HG03354 (cell line): ENCODE measurements at regions not wholly inside any gene's neighbourhood (a gene's known extent, or its start where the extent isn't known, plus 50 kb on each side); places are given as distances from the start of the nearest gene placed in this dataset.
"Not testable (repeated sequence)": the region's sequence is repeated elsewhere in the genome, so short reads cannot be mapped to it uniquely, and the experiment has no call there.

ENCODE experiments used
- ATAC-seq: cut with Tn5 transposase; IDR thresholded peaks from one replicate; pipeline ENCODE4 v1.9.1; 2021; ENCODE audit warnings: mild to moderate bottlenecking; ENCODE audit not compliant: unreplicated experiment, poor library complexity, severe bottlenecking

- not testable (repeated sequence) for ATAC-seq
Observed at GRCh38 chr4:3986412-3986811, 220.2 kb downstream of the ADRA2C start.

- not testable (repeated sequence) for ATAC-seq
Observed at GRCh38 chr4:3997386-3997785, 229.3 kb downstream of the OTOP1 start.

- ATAC-seq, result not testable (repeated sequence)
Observed at GRCh38 chr4:4004036-4004435, 222.7 kb downstream of the OTOP1 start.

GRCh38 chr4:4004702-4005101, 222.0 kb downstream of the OTOP1 start:
- ATAC-seq, result not testable (repeated sequence)

- not testable (repeated sequence) for ATAC-seq
Observed at GRCh38 chr4:4006356-4006755, 220.4 kb downstream of the OTOP1 start.

- ATAC-seq, result not testable (repeated sequence)
Observed at GRCh38 chr4:4019071-4019470, 207.7 kb downstream of the OTOP1 start.

GRCh38 chr4:4021161-4021560, 205.6 kb downstream of the OTOP1 start:
- ATAC-seq, result not testable (repeated sequence)

- ATAC-seq, result not testable (repeated sequence)
Observed at GRCh38 chr4:4026708-4027107, 200.0 kb downstream of the OTOP1 start.

GRCh38 chr4:4028752-4029151, 198.0 kb downstream of the OTOP1 start:
- not testable (repeated sequence) for ATAC-seq

GRCh38 chr4:4030509-4030908, 196.2 kb downstream of the OTOP1 start:
- ATAC-seq, result not testable (repeated sequence)

GRCh38 chr4:4031446-4032135, 195.1 kb downstream of the OTOP1 start:
- ATAC-seq, result not testable (repeated sequence)

- not testable (repeated sequence) for ATAC-seq
Observed at GRCh38 chr4:4032364-4032763, 194.4 kb downstream of the OTOP1 start.

GRCh38 chr4:4032801-4033605, 193.7 kb downstream of the OTOP1 start:
- not testable (repeated sequence) for ATAC-seq

- not testable (repeated sequence) for ATAC-seq
Observed at GRCh38 chr4:4037399-4038138, 189.2 kb downstream of the OTOP1 start.

- not testable (repeated sequence) for ATAC-seq
Observed at GRCh38 chr4:4045823-4046222, 180.9 kb downstream of the OTOP1 start.

- not testable (repeated sequence) for ATAC-seq
Observed at GRCh38 chr4:4046686-4047085, 180.0 kb downstream of the OTOP1 start.

- ATAC-seq, result not testable (repeated sequence)
Observed at GRCh38 chr4:4047202-4047601, 179.5 kb downstream of the OTOP1 start.

GRCh38 chr4:4048227-4048626, 178.5 kb downstream of the OTOP1 start:
- ATAC-seq, result not testable (repeated sequence)

- ATAC-seq, result not testable (repeated sequence)
Observed at GRCh38 chr4:4050781-4051180, 175.9 kb downstream of the OTOP1 start.

- ATAC-seq, result not testable (repeated sequence)
Observed at GRCh38 chr4:4052933-4053332, 173.8 kb downstream of the OTOP1 start.
